ENCODE measurements at regions not wholly inside any gene's neighbourhood (a gene's known extent, or its start where the extent isn't known, plus 50 kb on each side); places are given as distances from the start of the nearest gene placed in this dataset.

DNA sequence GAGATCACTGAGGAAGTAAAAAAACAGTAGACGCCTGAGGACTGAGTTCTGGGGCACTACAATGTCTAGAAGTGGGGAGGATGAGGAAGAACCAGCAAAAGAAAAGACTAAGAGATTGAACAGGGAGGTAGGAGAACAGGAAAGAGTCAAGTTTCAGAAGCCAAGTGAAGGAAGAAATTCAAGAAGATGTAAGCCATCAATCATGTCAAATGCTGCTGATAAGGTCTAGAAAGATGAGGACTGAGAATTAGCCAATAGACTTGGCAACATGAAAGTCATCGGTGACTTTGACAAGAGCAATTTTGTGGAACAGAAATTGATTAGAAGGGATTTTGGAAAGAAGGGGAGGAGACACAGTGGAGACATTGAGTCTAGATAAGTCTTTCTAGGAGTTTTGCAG lies 54.8 kb upstream of the CRY1 start (continued):
- TF ChIP-seq, protein P1, sequence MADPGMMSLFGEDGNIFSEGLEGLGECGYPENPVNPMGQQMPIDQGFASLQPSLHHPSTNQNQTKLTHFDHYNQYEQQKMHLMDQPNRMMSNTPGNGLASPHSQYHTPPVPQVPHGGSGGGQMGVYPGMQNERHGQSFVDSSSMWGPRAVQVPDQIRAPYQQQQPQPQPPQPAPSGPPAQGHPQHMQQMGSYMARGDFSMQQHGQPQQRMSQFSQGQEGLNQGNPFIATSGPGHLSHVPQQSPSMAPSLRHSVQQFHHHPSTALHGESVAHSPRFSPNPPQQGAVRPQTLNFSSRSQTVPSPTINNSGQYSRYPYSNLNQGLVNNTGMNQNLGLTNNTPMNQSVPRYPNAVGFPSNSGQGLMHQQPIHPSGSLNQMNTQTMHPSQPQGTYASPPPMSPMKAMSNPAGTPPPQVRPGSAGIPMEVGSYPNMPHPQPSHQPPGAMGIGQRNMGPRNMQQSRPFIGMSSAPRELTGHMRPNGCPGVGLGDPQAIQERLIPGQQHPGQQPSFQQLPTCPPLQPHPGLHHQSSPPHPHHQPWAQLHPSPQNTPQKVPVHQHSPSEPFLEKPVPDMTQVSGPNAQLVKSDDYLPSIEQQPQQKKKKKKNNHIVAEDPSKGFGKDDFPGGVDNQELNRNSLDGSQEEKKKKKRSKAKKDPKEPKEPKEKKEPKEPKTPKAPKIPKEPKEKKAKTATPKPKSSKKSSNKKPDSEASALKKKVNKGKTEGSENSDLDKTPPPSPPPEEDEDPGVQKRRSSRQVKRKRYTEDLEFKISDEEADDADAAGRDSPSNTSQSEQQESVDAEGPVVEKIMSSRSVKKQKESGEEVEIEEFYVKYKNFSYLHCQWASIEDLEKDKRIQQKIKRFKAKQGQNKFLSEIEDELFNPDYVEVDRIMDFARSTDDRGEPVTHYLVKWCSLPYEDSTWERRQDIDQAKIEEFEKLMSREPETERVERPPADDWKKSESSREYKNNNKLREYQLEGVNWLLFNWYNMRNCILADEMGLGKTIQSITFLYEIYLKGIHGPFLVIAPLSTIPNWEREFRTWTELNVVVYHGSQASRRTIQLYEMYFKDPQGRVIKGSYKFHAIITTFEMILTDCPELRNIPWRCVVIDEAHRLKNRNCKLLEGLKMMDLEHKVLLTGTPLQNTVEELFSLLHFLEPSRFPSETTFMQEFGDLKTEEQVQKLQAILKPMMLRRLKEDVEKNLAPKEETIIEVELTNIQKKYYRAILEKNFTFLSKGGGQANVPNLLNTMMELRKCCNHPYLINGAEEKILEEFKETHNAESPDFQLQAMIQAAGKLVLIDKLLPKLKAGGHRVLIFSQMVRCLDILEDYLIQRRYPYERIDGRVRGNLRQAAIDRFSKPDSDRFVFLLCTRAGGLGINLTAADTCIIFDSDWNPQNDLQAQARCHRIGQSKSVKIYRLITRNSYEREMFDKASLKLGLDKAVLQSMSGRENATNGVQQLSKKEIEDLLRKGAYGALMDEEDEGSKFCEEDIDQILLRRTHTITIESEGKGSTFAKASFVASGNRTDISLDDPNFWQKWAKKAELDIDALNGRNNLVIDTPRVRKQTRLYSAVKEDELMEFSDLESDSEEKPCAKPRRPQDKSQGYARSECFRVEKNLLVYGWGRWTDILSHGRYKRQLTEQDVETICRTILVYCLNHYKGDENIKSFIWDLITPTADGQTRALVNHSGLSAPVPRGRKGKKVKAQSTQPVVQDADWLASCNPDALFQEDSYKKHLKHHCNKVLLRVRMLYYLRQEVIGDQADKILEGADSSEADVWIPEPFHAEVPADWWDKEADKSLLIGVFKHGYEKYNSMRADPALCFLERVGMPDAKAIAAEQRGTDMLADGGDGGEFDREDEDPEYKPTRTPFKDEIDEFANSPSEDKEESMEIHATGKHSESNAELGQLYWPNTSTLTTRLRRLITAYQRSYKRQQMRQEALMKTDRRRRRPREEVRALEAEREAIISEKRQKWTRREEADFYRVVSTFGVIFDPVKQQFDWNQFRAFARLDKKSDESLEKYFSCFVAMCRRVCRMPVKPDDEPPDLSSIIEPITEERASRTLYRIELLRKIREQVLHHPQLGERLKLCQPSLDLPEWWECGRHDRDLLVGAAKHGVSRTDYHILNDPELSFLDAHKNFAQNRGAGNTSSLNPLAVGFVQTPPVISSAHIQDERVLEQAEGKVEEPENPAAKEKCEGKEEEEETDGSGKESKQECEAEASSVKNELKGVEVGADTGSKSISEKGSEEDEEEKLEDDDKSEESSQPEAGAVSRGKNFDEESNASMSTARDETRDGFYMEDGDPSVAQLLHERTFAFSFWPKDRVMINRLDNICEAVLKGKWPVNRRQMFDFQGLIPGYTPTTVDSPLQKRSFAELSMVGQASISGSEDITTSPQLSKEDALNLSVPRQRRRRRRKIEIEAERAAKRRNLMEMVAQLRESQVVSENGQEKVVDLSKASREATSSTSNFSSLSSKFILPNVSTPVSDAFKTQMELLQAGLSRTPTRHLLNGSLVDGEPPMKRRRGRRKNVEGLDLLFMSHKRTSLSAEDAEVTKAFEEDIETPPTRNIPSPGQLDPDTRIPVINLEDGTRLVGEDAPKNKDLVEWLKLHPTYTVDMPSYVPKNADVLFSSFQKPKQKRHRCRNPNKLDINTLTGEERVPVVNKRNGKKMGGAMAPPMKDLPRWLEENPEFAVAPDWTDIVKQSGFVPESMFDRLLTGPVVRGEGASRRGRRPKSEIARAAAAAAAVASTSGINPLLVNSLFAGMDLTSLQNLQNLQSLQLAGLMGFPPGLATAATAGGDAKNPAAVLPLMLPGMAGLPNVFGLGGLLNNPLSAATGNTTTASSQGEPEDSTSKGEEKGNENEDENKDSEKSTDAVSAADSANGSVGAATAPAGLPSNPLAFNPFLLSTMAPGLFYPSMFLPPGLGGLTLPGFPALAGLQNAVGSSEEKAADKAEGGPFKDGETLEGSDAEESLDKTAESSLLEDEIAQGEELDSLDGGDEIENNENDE (IDR thresholded peaks at IDR 0.05; ENCODE audit: insufficient replicate concordance, low read length): no peak
- TF ChIP-seq ASH2L (IDR thresholded peaks at IDR 0.05; ENCODE audit: low read length) (no peak), SP2 (IDR thresholded peaks at IDR 0.05; ENCODE audit: low read length) (no peak), RNF2 (IDR thresholded peaks at IDR 0.05; ENCODE audit: borderline replicate concordance, low read depth, low read length, missing control alignments, poor library complexity, severe bottlenecking) (no peak), SIN3A (conservative IDR thresholded peaks at IDR 0.05 in 1 of 2, IDR thresholded peaks at IDR 0.05 in 1 of 2; ENCODE audit: low read depth in 1 of 2, low read length in 2 of 2) (no peak), RFX5 (IDR thresholded peaks at IDR 0.05; ENCODE audit: borderline replicate concordance, low read depth, low read length) (no peak), KDM1A (IDR thresholded peaks at IDR 0.05; ENCODE audit: borderline replicate concordance, low read length) (no peak), NANOG (IDR thresholded peaks at IDR 0.05; ENCODE audit: insufficient read depth, low read depth, low read length, poor library complexity, severe bottlenecking) (no peak)

All from H1 (cell line).